ENCODE measurements at regions not wholly inside any gene's neighbourhood (a gene's known extent, or its start where the extent isn't known, plus 50 kb on each side); places are given as distances from the start of the nearest gene placed in this dataset.

DNA sequence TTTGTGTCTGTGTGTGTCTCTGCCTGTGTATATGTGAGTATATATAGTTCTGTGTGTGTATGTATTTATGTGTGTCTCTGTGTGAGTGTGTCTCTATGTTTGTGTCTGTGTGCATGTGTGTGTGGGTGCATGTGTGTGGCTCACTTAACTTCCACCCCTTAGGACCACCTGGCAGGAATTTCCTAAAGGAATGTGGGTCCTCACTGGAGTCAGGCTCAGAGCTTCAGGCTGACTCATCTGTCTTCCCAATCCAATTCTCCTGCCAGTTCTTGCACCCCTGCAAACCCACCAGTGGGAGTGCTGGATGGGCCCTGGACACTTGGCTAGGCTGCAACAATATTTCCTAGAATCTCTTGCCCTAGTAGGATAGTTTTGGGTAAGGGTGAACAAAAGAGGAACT lies 70.2 kb upstream of the GRB10 start:
- TF ChIP-seq JUNB (IDR thresholded peaks at IDR 0.05) = no peak
- no peak for TF ChIP-seq POLR2A (IDR thresholded peaks at IDR 0.05; ENCODE audit: low read length)
- TF ChIP-seq, protein P1, sequence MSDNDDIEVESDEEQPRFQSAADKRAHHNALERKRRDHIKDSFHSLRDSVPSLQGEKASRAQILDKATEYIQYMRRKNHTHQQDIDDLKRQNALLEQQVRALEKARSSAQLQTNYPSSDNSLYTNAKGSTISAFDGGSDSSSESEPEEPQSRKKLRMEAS (IDR thresholded peaks at IDR 0.05) = no peak
- TF ChIP-seq, protein P2, sequence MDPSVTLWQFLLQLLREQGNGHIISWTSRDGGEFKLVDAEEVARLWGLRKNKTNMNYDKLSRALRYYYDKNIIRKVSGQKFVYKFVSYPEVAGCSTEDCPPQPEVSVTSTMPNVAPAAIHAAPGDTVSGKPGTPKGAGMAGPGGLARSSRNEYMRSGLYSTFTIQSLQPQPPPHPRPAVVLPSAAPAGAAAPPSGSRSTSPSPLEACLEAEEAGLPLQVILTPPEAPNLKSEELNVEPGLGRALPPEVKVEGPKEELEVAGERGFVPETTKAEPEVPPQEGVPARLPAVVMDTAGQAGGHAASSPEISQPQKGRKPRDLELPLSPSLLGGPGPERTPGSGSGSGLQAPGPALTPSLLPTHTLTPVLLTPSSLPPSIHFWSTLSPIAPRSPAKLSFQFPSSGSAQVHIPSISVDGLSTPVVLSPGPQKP (IDR thresholded peaks at IDR 0.05; ENCODE audit: low read depth, low read length) = no peak
- no peak for TF ChIP-seq CHD2 (IDR thresholded peaks at IDR 0.05; ENCODE audit: low read length, partially characterized antibody)
- TF ChIP-seq, protein P3, sequence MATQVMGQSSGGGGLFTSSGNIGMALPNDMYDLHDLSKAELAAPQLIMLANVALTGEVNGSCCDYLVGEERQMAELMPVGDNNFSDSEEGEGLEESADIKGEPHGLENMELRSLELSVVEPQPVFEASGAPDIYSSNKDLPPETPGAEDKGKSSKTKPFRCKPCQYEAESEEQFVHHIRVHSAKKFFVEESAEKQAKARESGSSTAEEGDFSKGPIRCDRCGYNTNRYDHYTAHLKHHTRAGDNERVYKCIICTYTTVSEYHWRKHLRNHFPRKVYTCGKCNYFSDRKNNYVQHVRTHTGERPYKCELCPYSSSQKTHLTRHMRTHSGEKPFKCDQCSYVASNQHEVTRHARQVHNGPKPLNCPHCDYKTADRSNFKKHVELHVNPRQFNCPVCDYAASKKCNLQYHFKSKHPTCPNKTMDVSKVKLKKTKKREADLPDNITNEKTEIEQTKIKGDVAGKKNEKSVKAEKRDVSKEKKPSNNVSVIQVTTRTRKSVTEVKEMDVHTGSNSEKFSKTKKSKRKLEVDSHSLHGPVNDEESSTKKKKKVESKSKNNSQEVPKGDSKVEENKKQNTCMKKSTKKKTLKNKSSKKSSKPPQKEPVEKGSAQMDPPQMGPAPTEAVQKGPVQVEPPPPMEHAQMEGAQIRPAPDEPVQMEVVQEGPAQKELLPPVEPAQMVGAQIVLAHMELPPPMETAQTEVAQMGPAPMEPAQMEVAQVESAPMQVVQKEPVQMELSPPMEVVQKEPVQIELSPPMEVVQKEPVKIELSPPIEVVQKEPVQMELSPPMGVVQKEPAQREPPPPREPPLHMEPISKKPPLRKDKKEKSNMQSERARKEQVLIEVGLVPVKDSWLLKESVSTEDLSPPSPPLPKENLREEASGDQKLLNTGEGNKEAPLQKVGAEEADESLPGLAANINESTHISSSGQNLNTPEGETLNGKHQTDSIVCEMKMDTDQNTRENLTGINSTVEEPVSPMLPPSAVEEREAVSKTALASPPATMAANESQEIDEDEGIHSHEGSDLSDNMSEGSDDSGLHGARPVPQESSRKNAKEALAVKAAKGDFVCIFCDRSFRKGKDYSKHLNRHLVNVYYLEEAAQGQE (IDR thresholded peaks at IDR 0.05) = no peak
- TF ChIP-seq, protein P4, sequence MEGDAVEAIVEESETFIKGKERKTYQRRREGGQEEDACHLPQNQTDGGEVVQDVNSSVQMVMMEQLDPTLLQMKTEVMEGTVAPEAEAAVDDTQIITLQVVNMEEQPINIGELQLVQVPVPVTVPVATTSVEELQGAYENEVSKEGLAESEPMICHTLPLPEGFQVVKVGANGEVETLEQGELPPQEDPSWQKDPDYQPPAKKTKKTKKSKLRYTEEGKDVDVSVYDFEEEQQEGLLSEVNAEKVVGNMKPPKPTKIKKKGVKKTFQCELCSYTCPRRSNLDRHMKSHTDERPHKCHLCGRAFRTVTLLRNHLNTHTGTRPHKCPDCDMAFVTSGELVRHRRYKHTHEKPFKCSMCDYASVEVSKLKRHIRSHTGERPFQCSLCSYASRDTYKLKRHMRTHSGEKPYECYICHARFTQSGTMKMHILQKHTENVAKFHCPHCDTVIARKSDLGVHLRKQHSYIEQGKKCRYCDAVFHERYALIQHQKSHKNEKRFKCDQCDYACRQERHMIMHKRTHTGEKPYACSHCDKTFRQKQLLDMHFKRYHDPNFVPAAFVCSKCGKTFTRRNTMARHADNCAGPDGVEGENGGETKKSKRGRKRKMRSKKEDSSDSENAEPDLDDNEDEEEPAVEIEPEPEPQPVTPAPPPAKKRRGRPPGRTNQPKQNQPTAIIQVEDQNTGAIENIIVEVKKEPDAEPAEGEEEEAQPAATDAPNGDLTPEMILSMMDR (IDR thresholded peaks at IDR 0.05) = no peak
- no peak for TF ChIP-seq HOXA7 (CRISPR knock-in tag; IDR thresholded peaks at IDR 0.05)
- TF ChIP-seq JUN (IDR thresholded peaks at IDR 0.05) = no peak
- no peak for TF ChIP-seq MYC (IDR thresholded peaks at IDR 0.05; ENCODE audit: borderline replicate concordance, low read length)
- TF ChIP-seq GATA3 (IDR thresholded peaks at IDR 0.05; ENCODE audit: borderline replicate concordance) = no peak
- TF ChIP-seq EP300 (IDR thresholded peaks at IDR 0.05) = no peak
- no peak for TF ChIP-seq EHF (CRISPR knock-in tag; IDR thresholded peaks at IDR 0.05)

All from A549 (cell line).